ENCODE measurements at regions not wholly inside any gene's neighbourhood (a gene's known extent, or its start where the extent isn't known, plus 50 kb on each side); places are given as distances from the start of the nearest gene placed in this dataset.

- no peak for TF ChIP-seq CTCF (IDR thresholded peaks at IDR 0.05; ENCODE audit: low read depth, low read length)
- no peak for DNase-seq (ENCODE audit: extremely low read depth, low read depth)
These were observed 149.5 kb upstream of the DIO3 start for GRCh38 chr14:101411779-101412178.

GRCh38 chr14:101412739-101413138, 148.6 kb upstream of the DIO3 start:
- no peak for TF ChIP-seq CTCF (IDR thresholded peaks at IDR 0.05; ENCODE audit: low read depth, low read length)
- DNase-seq (ENCODE audit: extremely low read depth, low read depth): no peak

GRCh38 chr14:101417434-101417833, 143.9 kb upstream of the DIO3 start:
- DNase-seq (ENCODE audit: extremely low read depth, low read depth): no peak
- no peak for TF ChIP-seq CTCF (IDR thresholded peaks at IDR 0.05; ENCODE audit: low read depth, low read length)

GRCh38 chr14:101418601-101419000, 142.7 kb upstream of the DIO3 start:
- DNase-seq (ENCODE audit: extremely low read depth, low read depth): no peak
- no peak for TF ChIP-seq CTCF (IDR thresholded peaks at IDR 0.05; ENCODE audit: low read depth, low read length)

GRCh38 chr14:101426466-101426865, 134.8 kb upstream of the DIO3 start:
- no peak for DNase-seq (ENCODE audit: extremely low read depth, low read depth)
- TF ChIP-seq CTCF (IDR thresholded peaks at IDR 0.05; ENCODE audit: low read depth, low read length): no peak

GRCh38 chr14:101428409-101428808, 132.9 kb upstream of the DIO3 start:
- DNase-seq (ENCODE audit: extremely low read depth, low read depth): no peak
- no peak for TF ChIP-seq CTCF (IDR thresholded peaks at IDR 0.05; ENCODE audit: low read depth, low read length)

GRCh38 chr14:101435546-101435945, 125.7 kb upstream of the DIO3 start:
- DNase-seq (ENCODE audit: extremely low read depth, low read depth): no peak
- TF ChIP-seq CTCF (IDR thresholded peaks at IDR 0.05; ENCODE audit: low read depth, low read length): no peak

Measured in AG09319 (cell line).